CD14-positive monocyte (primary cell): ENCODE measurements at regions not wholly inside any gene's neighbourhood (a gene's known extent, or its start where the extent isn't known, plus 50 kb on each side); places are given as distances from the start of the nearest gene placed in this dataset.

ENCODE experiments used
- DNase-seq, 3 donors: peaks; one replicate each; pipeline ENCODE4 v3.0.0-alpha.2; 2011 to 2022
- H2AFZ ChIP-seq: 2 replicates; pipeline ENCODE4 v1.6.0; 2012; ENCODE audit warnings: mild to moderate bottlenecking, low read depth, low read length, inconsistent platforms; ENCODE audit not compliant: insufficient read depth, poor library complexity, severe bottlenecking
- H3K27ac ChIP-seq, 2 donors: 1 replicate in 1 of 2; 2 replicates in 1 of 2; pipeline ENCODE4 v1.5.1; 2012 to 2013; ENCODE audit warnings: low read length in 2 of 2, control low read depth in 1 of 2, inconsistent platforms in 1 of 2, low read depth in 1 of 2, mild to moderate bottlenecking in 1 of 2
- H3K27me3 ChIP-seq, 2 donors: one replicate each; pipeline versions ENCODE4 v1.6.0 to v1.6.1; 2011 to 2013; ENCODE audit warnings: low read length in 2 of 2; ENCODE audit not compliant: control insufficient read depth in 2 of 2, insufficient read depth in 2 of 2
- H3K36me3 ChIP-seq, 2 donors: replicated peaks in 1 of 2; 1 replicate in 1 of 2; 2 replicates in 1 of 2; pipeline versions ENCODE4 v1.5.1 to v1.6.1; 2012 to 2013; ENCODE audit warnings: low read length in 2 of 2, control low read depth in 1 of 2, inconsistent platforms in 1 of 2, mild to moderate bottlenecking in 1 of 2; ENCODE audit not compliant: insufficient read depth in 2 of 2, control insufficient read depth in 1 of 2
- H3K4me1 ChIP-seq, 2 donors: 1 replicate in 1 of 2; 2 replicates in 1 of 2; pipeline versions ENCODE4 v1.5.1 to v1.6.1; 2012 to 2013; ENCODE audit warnings: low read length in 2 of 2, control low read depth in 1 of 2, inconsistent platforms in 1 of 2, mild to moderate bottlenecking in 1 of 2, moderate library complexity in 1 of 2; ENCODE audit not compliant: insufficient read depth in 2 of 2, control insufficient read depth in 1 of 2
- H3K4me2 ChIP-seq: replicated peaks from 2 replicates; pipeline ENCODE3; 2012; ENCODE audit warnings: low read length, moderate library complexity, mild to moderate bottlenecking; ENCODE audit not compliant: poor library complexity, severe bottlenecking; ENCODE audit errors: extremely low read depth
- H3K4me3 ChIP-seq, 3 experiments: fragments of 200-600 bp in 1 of 3; sonication (generic) in 1 of 3; replicated peaks in 1 of 3; 1 replicate in 2 of 3; 2 replicates in 1 of 3; pipeline ENCODE4 v1.5.1; 2011 to 2013; ENCODE audit warnings: low read length in 3 of 3, mild to moderate bottlenecking in 3 of 3, control low read depth in 2 of 3, low read depth in 2 of 3, inconsistent platforms in 1 of 3, moderate library complexity in 1 of 3
- H3K79me2 ChIP-seq: 2 replicates; pipeline ENCODE4 v1.6.0; 2012; ENCODE audit warnings: mild to moderate bottlenecking, control low read depth, inconsistent platforms, low read length, moderate library complexity; ENCODE audit not compliant: insufficient read depth
- H3K9ac ChIP-seq: 2 replicates; pipeline ENCODE4 v1.6.0; 2017; ENCODE audit warnings: low read length, mild to moderate bottlenecking; ENCODE audit not compliant: insufficient read depth, poor library complexity, severe bottlenecking
- H3K9me3 ChIP-seq, 2 donors: replicated peaks in 1 of 2; 1 replicate in 1 of 2; 2 replicates in 1 of 2; pipeline versions ENCODE4 v1.5.1 to v1.6.1; 2012 to 2013; ENCODE audit warnings: low read length in 2 of 2, control low read depth in 1 of 2; ENCODE audit not compliant: control insufficient read depth in 1 of 2, insufficient read depth in 1 of 2
- H4K20me1 ChIP-seq: 2 replicates; pipeline ENCODE4 v1.6.0; 2012; ENCODE audit warnings: mild to moderate bottlenecking, low read length, control low read depth, moderate library complexity; ENCODE audit not compliant: insufficient read depth
- H3K27ac Mint-ChIP-seq, 7 donors: one replicate each; pipeline ENCODE4 v1.8.0; 2020; ENCODE audit warnings: mild to moderate bottlenecking in 7 of 7, mixed read lengths in 7 of 7, moderate library complexity in 6 of 7, inconsistent platforms in 2 of 7
- H3K27me3 Mint-ChIP-seq, 3 donors: one replicate each; pipeline ENCODE4 v1.8.0; 2021 to 2022; ENCODE audit warnings: low read depth in 3 of 3, mild to moderate bottlenecking in 3 of 3, mixed read lengths in 3 of 3, moderate library complexity in 3 of 3, inconsistent platforms in 1 of 3
- H3K36me3 Mint-ChIP-seq, 2 donors: one replicate each; pipeline ENCODE4 v1.8.0; 2020; ENCODE audit warnings: mixed read lengths in 2 of 2, inconsistent platforms in 1 of 2, mild to moderate bottlenecking in 1 of 2
- H3K4me1 Mint-ChIP-seq: one replicate; pipeline ENCODE4 v1.8.0; 2020; ENCODE audit warnings: mild to moderate bottlenecking, mixed read lengths
- H3K4me3 Mint-ChIP-seq, 2 donors: one replicate each; pipeline ENCODE4 v1.8.0; 2020; ENCODE audit warnings: mild to moderate bottlenecking in 2 of 2, mixed read lengths in 2 of 2, moderate library complexity in 1 of 2
- H3K9me3 Mint-ChIP-seq, 7 donors: one replicate each; pipeline ENCODE4 v1.8.0; 2020 to 2022; ENCODE audit warnings: mixed read lengths in 7 of 7, mild to moderate bottlenecking in 6 of 7, moderate library complexity in 6 of 7, inconsistent platforms in 2 of 7
- CTCF ChIP-seq: fragments of 200-600 bp; IDR thresholded peaks from one replicate; pipeline ENCODE4 v1.8.0; 2022; ENCODE audit warnings: antibody characterized with exemption, mild to moderate bottlenecking
- WGBS: methylation state at CpG from one replicate; pipeline ENCODE4 v1.1.5; 2013; ENCODE audit warnings: missing lambda C conversion rate; ENCODE audit not compliant: insufficient coverage; 5-methylcytosine and 5-hydroxymethylcytosine counted together
- intact Hi-C, 2 donors: fragments of 100-400 bp; cut with micrococcal nuclease; formaldehyde crosslinking; loops; one replicate each; pipeline versions ENCODE4 v1.15.0 to v1.15.1; 2023

DNA sequence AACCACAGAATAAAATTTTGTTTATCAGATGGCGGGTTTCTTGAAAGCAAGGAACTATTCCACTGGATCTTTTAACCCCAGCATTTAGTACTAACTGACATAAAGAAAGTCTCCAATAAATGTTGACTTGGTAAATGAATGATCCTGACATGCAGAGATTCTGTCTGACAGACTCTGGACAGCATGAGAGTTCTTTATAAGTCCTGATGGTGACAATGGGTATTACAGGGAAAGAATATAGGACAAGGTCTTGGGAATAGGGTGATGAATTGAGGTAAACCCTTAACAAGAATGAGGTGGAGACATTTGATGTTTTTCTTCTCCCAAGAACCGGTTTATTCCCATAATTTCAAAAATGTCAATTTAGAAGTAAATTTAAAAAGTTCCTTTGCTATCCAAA lies 453.9 kb downstream of the TUSC1 start:
- Histone ChIP-seq H3K27ac (no peak overlapping the region), H3K27me3 (no peaks in the 10 kb centered on the region), H3K9me3 (peaks cover 10 to 11% of the 10 kb centered on the region in 2 donors), H3K4me2 (no peak overlapping the region), H3K79me2 (no peaks in the 10 kb centered on the region), H4K20me1 (no peaks in the 10 kb centered on the region), H3K4me3 (no peak overlapping the region), H3K4me1 (no peaks in the 10 kb centered on the region), H3K9ac (no peak overlapping the region), H3K36me3 (no peaks in the 10 kb centered on the region), H2AFZ (no peak overlapping the region)
- Mint-ChIP-seq H3K27me3 (no peaks in the 10 kb centered on the region), H3K27ac (no peak overlapping the region), H3K36me3 (no peaks in the 10 kb centered on the region), H3K4me1 (no peaks in the 10 kb centered on the region), H3K9me3 (peaks cover 0 to 11% (median 8%) of the 10 kb centered on the region in 7 donors), H3K4me3 (no peak overlapping the region)
- no peak for TF ChIP-seq CTCF
- no peak for DNase-seq
- no CpG with 5 or more reads among the region's 2 CpGs for WGBS
- intact Hi-C loops = no loop called here

GRCh38 chr9:25212361-25212760 lies 465.9 kb downstream of the TUSC1 start:
- DNase-seq = no peak
- no peaks in the 10 kb centered on the region for H3K79me2 ChIP-seq
- no CpG with 5 or more reads among the region's 5 CpGs for WGBS

More at GRCh38 chr9:25212361-25212760, 465.9 kb downstream of the TUSC1 start:
- intact Hi-C loops = loop anchor here in 1 of 2 donors (10.0 kb wide), 1 partner anchor 52 kb away; no protein-coding TSS in a partner anchor
- no peak overlapping the region for H3K9ac ChIP-seq
- no peaks in the 10 kb centered on the region for H3K36me3 ChIP-seq
- no peaks in the 10 kb centered on the region for H3K4me1 Mint-ChIP-seq
- H2AFZ ChIP-seq = no peak overlapping the region
- peaks cover 0 to 3% (median 2%) of the 10 kb centered on the region in 7 donors for H3K9me3 Mint-ChIP-seq
- no peak overlapping the region for H3K4me3 ChIP-seq
- no peaks in the 10 kb centered on the region for H3K36me3 Mint-ChIP-seq
- H3K27me3 ChIP-seq = no peaks in the 10 kb centered on the region
- no peak overlapping the region for H3K27ac ChIP-seq
- H3K4me1 ChIP-seq = no peaks in the 10 kb centered on the region
- H3K4me3 Mint-ChIP-seq = no peak overlapping the region
- H3K27ac Mint-ChIP-seq = no peak overlapping the region
- no peaks in the 10 kb centered on the region for H3K27me3 Mint-ChIP-seq
- H3K4me2 ChIP-seq = no peak overlapping the region
- no peak for TF ChIP-seq CTCF
- peaks cover 0 to 2% of the 10 kb centered on the region in 2 donors for H3K9me3 ChIP-seq
- no peaks in the 10 kb centered on the region for H4K20me1 ChIP-seq
